ENCODE measurements at regions not wholly inside any gene's neighbourhood (a gene's known extent, or its start where the extent isn't known, plus 50 kb on each side); places are given as distances from the start of the nearest gene placed in this dataset.
A peak's percentile ranks its signal among the peaks of the same experiment; 100 is the strongest.
"Not testable (repeated sequence)": the region's sequence is repeated elsewhere in the genome, so short reads cannot be mapped to it uniquely, and the experiment has no call there.

- no peak for DNase-seq (ENCODE audit: low read depth)
Observed at GRCh38 chr9:81814401-81814793, 113.8 kb upstream of the SPATA31D4 start.

GRCh38 chr9:81814794-81815464, 113.3 kb upstream of the SPATA31D4 start:
- DNase-seq (ENCODE audit: low read depth) = no peak

GRCh38 chr9:81815781-81816180, 112.4 kb upstream of the SPATA31D4 start:
- DNase-seq (ENCODE audit: low read depth) = no peak

- DNase-seq (ENCODE audit: low read depth) = no peak
Observed at GRCh38 chr9:81819155-81819554, 109.1 kb upstream of the SPATA31D4 start.

GRCh38 chr9:81819859-81820546, 108.2 kb upstream of the SPATA31D4 start:
- DNase-seq (ENCODE audit: low read depth) = no peak

- DNase-seq (ENCODE audit: low read depth) = no peak
Observed at GRCh38 chr9:81822301-81822865, 105.8 kb upstream of the SPATA31D4 start.

- DNase-seq (ENCODE audit: low read depth) = no peak
Observed at GRCh38 chr9:81822967-81823366, 105.3 kb upstream of the SPATA31D4 start.

GRCh38 chr9:81823672-81824554, 104.3 kb upstream of the SPATA31D4 start:
- DNase-seq (ENCODE audit: low read depth) = no peak

GRCh38 chr9:81824802-81825730, 103.2 kb upstream of the SPATA31D4 start:
- DNase-seq (ENCODE audit: low read depth) = no peak

- no peak for DNase-seq (ENCODE audit: low read depth)
Observed at GRCh38 chr9:81825846-81826516, 102.2 kb upstream of the SPATA31D4 start.

GRCh38 chr9:81826517-81826906, 101.7 kb upstream of the SPATA31D4 start:
- peak; percentile 86 for DNase-seq (ENCODE audit: low read depth)

- no peak for DNase-seq (ENCODE audit: low read depth)
Observed at GRCh38 chr9:81827616-81828296, 100.5 kb upstream of the SPATA31D4 start.

GRCh38 chr9:81829195-81829882, 98.9 kb upstream of the SPATA31D4 start:
- no peak for DNase-seq (ENCODE audit: low read depth)

- not testable (repeated sequence) for DNase-seq (ENCODE audit: low read depth)
Observed at GRCh38 chr9:81830431-81830830, 97.8 kb upstream of the SPATA31D4 start.

- DNase-seq (ENCODE audit: low read depth) = no peak
Observed at GRCh38 chr9:81832571-81833285, 95.5 kb upstream of the SPATA31D4 start.

- DNase-seq (ENCODE audit: low read depth) = no peak
Observed at GRCh38 chr9:81833563-81834345, 94.5 kb upstream of the SPATA31D4 start.

GRCh38 chr9:81841333-81841732, 86.9 kb upstream of the SPATA31D4 start:
- DNase-seq (ENCODE audit: low read depth) = no peak

- no peak for DNase-seq (ENCODE audit: low read depth)
Observed at GRCh38 chr9:81844131-81844567, 84.1 kb upstream of the SPATA31D4 start.
